A549 (cell line): ENCODE measurements at regions not wholly inside any gene's neighbourhood (a gene's known extent, or its start where the extent isn't known, plus 50 kb on each side); places are given as distances from the start of the nearest gene placed in this dataset.

ENCODE experiments used
- ATAC-seq, 2 experiments: fragments of 200-7000 bp in 1 of 2; fragments of >200 bp in 1 of 2; cut with Nextera tagmentation in 1 of 2; cut with Tn5 transposase in 1 of 2; 3 replicates each; pipeline versions ENCODE4 v1.8.0 to v1.9.1; 2018 to 2020; ENCODE audit warnings: mild to moderate bottlenecking in 1 of 2, moderate library complexity in 1 of 2
- CTCF ChIA-PET: fragments of 300-600 bp; sonication (Branson Sonifier 250); formaldehyde crosslinking; extraction: SDS; loops from one replicate; lab custom pipeline; 2021; ENCODE audit warnings: antibody characterized with exemption, inconsistent platforms; lab: Yijun Ruan, JAX
- POLR2A ChIA-PET: fragments of 350-600 bp; formaldehyde crosslinking; extraction: SDS; loops from one replicate; lab custom pipeline; 2021; ENCODE audit warnings: antibody characterized with exemption, inconsistent platforms; lab: Yijun Ruan, JAX
- DNase-seq, 2 experiments: peaks; one replicate each; pipeline versions ENCODE4 v3.0.0 to v3.0.0-alpha.2; 2011 to 2016; ENCODE audit warnings: low read depth in 1 of 2, low spot score in 1 of 2
- FAIRE-seq: peaks from 2 replicates; lab custom pipeline; 2011; peaks lifted over from hg19 to GRCh38; lab: Jason Lieb, UNC
- H3K27ac ChIP-seq, 2 experiments: fragments of >200 bp; sonication (Bioruptor Twin); formaldehyde crosslinking; 3 replicates each; pipeline ENCODE4 v1.5.1; 2016 to 2017
- H3K4me1 ChIP-seq: fragments of >200 bp; sonication (Bioruptor Twin); formaldehyde crosslinking; 3 replicates; pipeline ENCODE4 v1.6.1; 2016
- H3K4me2 ChIP-seq: fragments of >200 bp; sonication (Bioruptor Twin); formaldehyde crosslinking; 3 replicates; pipeline ENCODE4 v1.6.1; 2016
- H3K4me3 ChIP-seq: fragments of >200 bp; sonication (Bioruptor Twin); formaldehyde crosslinking; 3 replicates; pipeline ENCODE4 v1.5.1; 2016
- H3K9me3 ChIP-seq: fragments of >200 bp; sonication (Bioruptor Twin); formaldehyde crosslinking; 3 replicates; pipeline ENCODE4 v1.6.1; 2016
- BHLHE40 ChIP-seq: IDR thresholded peaks from 2 replicates; pipeline ENCODE4 v1.6.1; 2012; ENCODE audit warnings: low read depth, low read length, inconsistent platforms
- CBX8 ChIP-seq: fragments of 200-600 bp; sonication (generic); IDR thresholded peaks from 2 replicates; pipeline ENCODE4 v1.6.1; 2016
- ESRRA ChIP-seq: fragments of 150-350 bp; IDR thresholded peaks from 2 replicates; pipeline ENCODE4 v1.6.1; 2014; ENCODE audit warnings: mild to moderate bottlenecking, low read length, borderline replicate concordance
- FOSL2 ChIP-seq, 2 experiments: fragments of 450-650 bp in 1 of 2; fragments of >200 bp in 1 of 2; sonication (Bioruptor Twin) in 1 of 2; formaldehyde crosslinking; IDR thresholded peaks; 2 replicates each; pipeline versions ENCODE4 v1.5.0 to v1.6.1; 2016 to 2020; ENCODE audit warnings: mild to moderate bottlenecking in 1 of 2, moderate library complexity in 1 of 2
- FOXS1 ChIP-seq: fragments of 250-450 bp; sonication (Bioruptor Pico); IDR thresholded peaks from 2 replicates; pipeline ENCODE4 v1.5.0; 2020; ENCODE audit warnings: mild to moderate bottlenecking, moderate library complexity
- GATA3 ChIP-seq: IDR thresholded peaks from 2 replicates; pipeline ENCODE4 v1.6.1; 2012; ENCODE audit warnings: borderline replicate concordance
- HDAC2 ChIP-seq: fragments of 200-600 bp; sonication (generic); IDR thresholded peaks from 2 replicates; pipeline ENCODE4 v1.6.1; 2016
- HOXA7 ChIP-seq: fragments of 250-450 bp; sonication (Bioruptor Pico); IDR thresholded peaks from 2 replicates; pipeline ENCODE4 v1.5.0; 2020; ENCODE audit warnings: mild to moderate bottlenecking, moderate library complexity
- KDM5A ChIP-seq: fragments of 200-600 bp; sonication (generic); IDR thresholded peaks from 2 replicates; pipeline ENCODE4 v1.6.1; 2016; ENCODE audit warnings: antibody characterized with exemption, mild to moderate bottlenecking
- MYC ChIP-seq: IDR thresholded peaks from 2 replicates; pipeline ENCODE4 v1.6.1; 2012; ENCODE audit warnings: mild to moderate bottlenecking, inconsistent platforms, low read length, improper control_type of control experiment, borderline replicate concordance
- NFE2L2 ChIP-seq: fragments of 150-350 bp; conservative IDR thresholded peaks from 2 replicates; pipeline ENCODE4 v1.6.1; 2014; ENCODE audit warnings: low read length
- NPAS2 ChIP-seq: fragments of 250-450 bp; sonication (Bioruptor Pico); IDR thresholded peaks from 2 replicates; pipeline ENCODE4 v1.8.0; 2022; ENCODE audit warnings: mild to moderate bottlenecking, moderate library complexity, borderline replicate concordance
- PHF8 ChIP-seq: fragments of 200-600 bp; sonication (generic); IDR thresholded peaks from 2 replicates; pipeline ENCODE4 v1.6.1; 2016; ENCODE audit warnings: low read depth, mild to moderate bottlenecking, antibody characterized with exemption, moderate library complexity, borderline replicate concordance
- POLR2AphosphoS2 ChIP-seq: conservative IDR thresholded peaks from 2 replicates; pipeline ENCODE4 v1.6.1; 2012; ENCODE audit warnings: low read length, improper control_type of control experiment, inconsistent platforms
- RAD21 ChIP-seq, 2 experiments: fragments of >200 bp in 1 of 2; sonication (Bioruptor Twin) in 1 of 2; formaldehyde crosslinking in 1 of 2; IDR thresholded peaks in 1 of 2; conservative IDR thresholded peaks in 1 of 2; 2 replicates in 1 of 2; 3 replicates in 1 of 2; pipeline ENCODE4 v1.6.1; 2012 to 2018; ENCODE audit warnings: inconsistent platforms in 1 of 2
- RARB ChIP-seq: fragments of 250-450 bp; sonication (Bioruptor Pico); IDR thresholded peaks from 2 replicates; pipeline ENCODE4 v1.8.0; 2021; ENCODE audit warnings: mild to moderate bottlenecking, moderate library complexity
- RCOR1 ChIP-seq: fragments of 150-350 bp; IDR thresholded peaks from 2 replicates; pipeline ENCODE4 v1.6.1; 2014; ENCODE audit warnings: antibody characterized with exemption, low read length, low read depth
- RFX5 ChIP-seq: fragments of 450-650 bp; IDR thresholded peaks from 2 replicates; pipeline ENCODE4 v1.7.1; 2014; ENCODE audit warnings: antibody characterized with exemption, mild to moderate bottlenecking, moderate library complexity
- ZC3H11A ChIP-seq: fragments of 450-650 bp; IDR thresholded peaks from 2 replicates; pipeline ENCODE4 v1.6.1; 2014; ENCODE audit warnings: antibody characterized with exemption, mild to moderate bottlenecking
- WGBS: methylation state at CpG from one replicate; pipeline ENCODE4 v1.1.6; 2017; ENCODE audit errors: missing lambda C conversion rate; 5-methylcytosine and 5-hydroxymethylcytosine counted together
- TF ChIP-seq, protein P1 (sequence below): fragments of >200 bp; sonication (Bioruptor Twin); formaldehyde crosslinking; IDR thresholded peaks from 2 replicates; pipeline ENCODE4 v1.6.1; 2016
- TF ChIP-seq, protein P2 (sequence below): IDR thresholded peaks from 2 replicates; pipeline ENCODE4 v1.6.1; 2012
- TF ChIP-seq, protein P3 (sequence below): fragments of 200-600 bp; sonication (generic); IDR thresholded peaks from 2 replicates; pipeline ENCODE4 v1.6.1; 2016; ENCODE audit warnings: antibody characterized with exemption, mild to moderate bottlenecking, moderate library complexity
- TF ChIP-seq, protein P4 (sequence below): fragments of 150-350 bp; IDR thresholded peaks from 2 replicates; pipeline ENCODE4 v1.6.1; 2014; ENCODE audit warnings: low read depth, mild to moderate bottlenecking, low read length

DNA sequence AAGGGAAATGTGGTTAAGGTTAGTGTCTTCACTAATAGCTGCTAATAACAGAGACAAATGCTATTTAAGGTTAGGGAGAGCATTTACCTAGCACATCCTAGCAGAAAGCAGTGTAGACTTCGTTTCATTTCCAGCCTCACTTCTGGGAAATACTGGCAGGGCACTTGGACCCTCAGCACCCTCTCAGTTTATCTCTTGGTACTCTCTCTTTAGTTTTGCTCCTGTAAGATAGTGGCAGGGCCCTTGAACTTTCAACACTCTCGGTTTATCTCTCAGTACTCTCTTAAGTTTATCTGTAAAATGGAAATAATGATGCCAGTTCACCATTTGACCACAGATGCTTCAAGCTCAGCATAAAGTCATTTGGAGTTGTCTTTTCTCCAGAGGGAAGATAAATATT lies 118.4 kb downstream of the MBL2 start (continued):
- TF ChIP-seq POLR2AphosphoS2 (no peak), HOXA7 (no peak), HDAC2 (no peak), RAD21 (conservative IDR thresholded peaks at IDR 0.05 in 1 of 2, IDR thresholded peaks at IDR 0.05 in 1 of 2) (no peak), PHF8 (no peak), GATA3 (no peak)
- TF ChIP-seq, protein P1, sequence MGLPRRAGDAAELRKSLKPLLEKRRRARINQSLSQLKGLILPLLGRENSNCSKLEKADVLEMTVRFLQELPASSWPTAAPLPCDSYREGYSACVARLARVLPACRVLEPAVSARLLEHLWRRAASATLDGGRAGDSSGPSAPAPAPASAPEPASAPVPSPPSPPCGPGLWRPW, result no peak

DNA sequence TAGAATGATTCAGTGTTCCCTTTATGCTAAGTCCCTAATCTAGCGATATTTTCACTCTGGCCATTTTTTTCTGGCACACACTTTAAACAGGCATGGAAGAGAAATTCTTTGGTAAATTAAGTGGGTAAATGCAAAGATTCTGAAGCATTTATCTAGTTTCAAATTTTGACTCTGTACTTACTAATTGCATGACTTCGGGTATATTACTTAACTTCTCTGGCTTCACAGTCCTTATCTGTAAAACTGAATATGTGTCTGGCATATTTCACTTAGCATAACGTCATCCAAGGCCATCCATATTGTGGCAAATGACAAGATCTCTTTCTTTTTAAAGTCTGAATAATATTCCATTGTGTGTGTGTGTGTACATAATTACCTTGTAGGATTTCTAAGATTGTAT lies 114.5 kb downstream of the MBL2 start:
- H3K27ac ChIP-seq, result no peak overlapping the region
- no peak for FAIRE-seq
- H3K4me1 ChIP-seq, result no peaks in the 10 kb centered on the region
- POLR2A ChIA-PET, result no interaction called here
- H3K4me3 ChIP-seq, result no peak overlapping the region
- TF ChIP-seq, protein P2, sequence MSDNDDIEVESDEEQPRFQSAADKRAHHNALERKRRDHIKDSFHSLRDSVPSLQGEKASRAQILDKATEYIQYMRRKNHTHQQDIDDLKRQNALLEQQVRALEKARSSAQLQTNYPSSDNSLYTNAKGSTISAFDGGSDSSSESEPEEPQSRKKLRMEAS, result no peak
- TF ChIP-seq NPAS2 (CRISPR knock-in tag), result no peak
- no peak for TF ChIP-seq MYC
- no peak for TF ChIP-seq FOXS1 (CRISPR knock-in tag)
- no peak for TF ChIP-seq RARB (CRISPR knock-in tag)
- no peak for DNase-seq
- CTCF ChIA-PET, result interaction anchor here (1.0 kb wide), 1 partner anchor 83 kb away, joined by 3 read pairs; no protein-coding TSS in a partner anchor
- WGBS, result 33% methylated on average over 3 of the region's 3 CpGs
- no peaks in the 10 kb centered on the region for H3K9me3 ChIP-seq
- ATAC-seq, result no peak
- H3K4me2 ChIP-seq, result no peak overlapping the region

DNA sequence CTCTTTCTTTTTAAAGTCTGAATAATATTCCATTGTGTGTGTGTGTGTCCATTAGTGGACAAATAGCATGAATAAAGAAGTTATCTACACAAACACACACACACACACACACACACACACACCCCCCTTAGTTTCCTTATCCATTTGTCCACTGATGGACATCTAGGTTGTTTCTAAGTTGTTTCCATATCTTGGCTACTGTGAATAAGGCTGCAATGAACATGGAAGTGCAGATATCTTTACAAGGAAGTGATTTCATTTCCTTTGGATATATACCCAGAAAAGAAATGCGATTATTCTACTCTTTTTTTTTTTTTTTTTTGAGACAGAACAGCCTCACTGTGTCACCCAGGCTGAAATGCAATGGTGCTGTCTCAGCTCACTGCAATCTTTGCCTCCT lies 113.5 kb downstream of the MBL2 start:
- no peaks in the 10 kb centered on the region for H3K4me1 ChIP-seq
- CTCF ChIA-PET, result no interaction called here
- 21% methylated on average over 1 of the region's 1 CpG for WGBS
- no peak overlapping the region for H3K4me2 ChIP-seq
- no peak overlapping the region for H3K4me3 ChIP-seq
- TF ChIP-seq CBX8, result no peak
- TF ChIP-seq NFE2L2, result no peak
- TF ChIP-seq KDM5A, result no peak
- TF ChIP-seq ESRRA, result no peak
- no peak for TF ChIP-seq RFX5
- TF ChIP-seq, protein P3, sequence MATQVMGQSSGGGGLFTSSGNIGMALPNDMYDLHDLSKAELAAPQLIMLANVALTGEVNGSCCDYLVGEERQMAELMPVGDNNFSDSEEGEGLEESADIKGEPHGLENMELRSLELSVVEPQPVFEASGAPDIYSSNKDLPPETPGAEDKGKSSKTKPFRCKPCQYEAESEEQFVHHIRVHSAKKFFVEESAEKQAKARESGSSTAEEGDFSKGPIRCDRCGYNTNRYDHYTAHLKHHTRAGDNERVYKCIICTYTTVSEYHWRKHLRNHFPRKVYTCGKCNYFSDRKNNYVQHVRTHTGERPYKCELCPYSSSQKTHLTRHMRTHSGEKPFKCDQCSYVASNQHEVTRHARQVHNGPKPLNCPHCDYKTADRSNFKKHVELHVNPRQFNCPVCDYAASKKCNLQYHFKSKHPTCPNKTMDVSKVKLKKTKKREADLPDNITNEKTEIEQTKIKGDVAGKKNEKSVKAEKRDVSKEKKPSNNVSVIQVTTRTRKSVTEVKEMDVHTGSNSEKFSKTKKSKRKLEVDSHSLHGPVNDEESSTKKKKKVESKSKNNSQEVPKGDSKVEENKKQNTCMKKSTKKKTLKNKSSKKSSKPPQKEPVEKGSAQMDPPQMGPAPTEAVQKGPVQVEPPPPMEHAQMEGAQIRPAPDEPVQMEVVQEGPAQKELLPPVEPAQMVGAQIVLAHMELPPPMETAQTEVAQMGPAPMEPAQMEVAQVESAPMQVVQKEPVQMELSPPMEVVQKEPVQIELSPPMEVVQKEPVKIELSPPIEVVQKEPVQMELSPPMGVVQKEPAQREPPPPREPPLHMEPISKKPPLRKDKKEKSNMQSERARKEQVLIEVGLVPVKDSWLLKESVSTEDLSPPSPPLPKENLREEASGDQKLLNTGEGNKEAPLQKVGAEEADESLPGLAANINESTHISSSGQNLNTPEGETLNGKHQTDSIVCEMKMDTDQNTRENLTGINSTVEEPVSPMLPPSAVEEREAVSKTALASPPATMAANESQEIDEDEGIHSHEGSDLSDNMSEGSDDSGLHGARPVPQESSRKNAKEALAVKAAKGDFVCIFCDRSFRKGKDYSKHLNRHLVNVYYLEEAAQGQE, result no peak
- no peak for TF ChIP-seq NPAS2 (CRISPR knock-in tag)
- no peak for TF ChIP-seq BHLHE40
- no peak for TF ChIP-seq ZC3H11A
- TF ChIP-seq RCOR1, result no peak
- TF ChIP-seq FOSL2 (IDR thresholded peaks at IDR 0.05), result no peak
- no peak for TF ChIP-seq FOSL2 (CRISPR knock-in tag; IDR thresholded peaks at IDR 0.05)
- TF ChIP-seq, protein P4, sequence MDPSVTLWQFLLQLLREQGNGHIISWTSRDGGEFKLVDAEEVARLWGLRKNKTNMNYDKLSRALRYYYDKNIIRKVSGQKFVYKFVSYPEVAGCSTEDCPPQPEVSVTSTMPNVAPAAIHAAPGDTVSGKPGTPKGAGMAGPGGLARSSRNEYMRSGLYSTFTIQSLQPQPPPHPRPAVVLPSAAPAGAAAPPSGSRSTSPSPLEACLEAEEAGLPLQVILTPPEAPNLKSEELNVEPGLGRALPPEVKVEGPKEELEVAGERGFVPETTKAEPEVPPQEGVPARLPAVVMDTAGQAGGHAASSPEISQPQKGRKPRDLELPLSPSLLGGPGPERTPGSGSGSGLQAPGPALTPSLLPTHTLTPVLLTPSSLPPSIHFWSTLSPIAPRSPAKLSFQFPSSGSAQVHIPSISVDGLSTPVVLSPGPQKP, result no peak
- DNase-seq (no peak), ATAC-seq (no peak), FAIRE-seq (no peak)
- POLR2A ChIA-PET, result no interaction called here
- no peaks in the 10 kb centered on the region for H3K9me3 ChIP-seq
- H3K27ac ChIP-seq, result no peak overlapping the region
